NCI-H82 treated with DMSO at 0.1 percent for 48 hours (cell line): ENCODE measurements at regions not wholly inside any gene's neighbourhood (a gene's known extent, or its start where the extent isn't known, plus 50 kb on each side); places are given as distances from the start of the nearest gene placed in this dataset.
A peak's percentile ranks its signal among the peaks of the same experiment; 100 is the strongest.

Source experiments
- DNase-seq: peaks from one replicate; lab custom pipeline; 2025; ENCODE audit not compliant: unreplicated experiment; lab: John Stamatoyannopoulos, UW

DNA sequence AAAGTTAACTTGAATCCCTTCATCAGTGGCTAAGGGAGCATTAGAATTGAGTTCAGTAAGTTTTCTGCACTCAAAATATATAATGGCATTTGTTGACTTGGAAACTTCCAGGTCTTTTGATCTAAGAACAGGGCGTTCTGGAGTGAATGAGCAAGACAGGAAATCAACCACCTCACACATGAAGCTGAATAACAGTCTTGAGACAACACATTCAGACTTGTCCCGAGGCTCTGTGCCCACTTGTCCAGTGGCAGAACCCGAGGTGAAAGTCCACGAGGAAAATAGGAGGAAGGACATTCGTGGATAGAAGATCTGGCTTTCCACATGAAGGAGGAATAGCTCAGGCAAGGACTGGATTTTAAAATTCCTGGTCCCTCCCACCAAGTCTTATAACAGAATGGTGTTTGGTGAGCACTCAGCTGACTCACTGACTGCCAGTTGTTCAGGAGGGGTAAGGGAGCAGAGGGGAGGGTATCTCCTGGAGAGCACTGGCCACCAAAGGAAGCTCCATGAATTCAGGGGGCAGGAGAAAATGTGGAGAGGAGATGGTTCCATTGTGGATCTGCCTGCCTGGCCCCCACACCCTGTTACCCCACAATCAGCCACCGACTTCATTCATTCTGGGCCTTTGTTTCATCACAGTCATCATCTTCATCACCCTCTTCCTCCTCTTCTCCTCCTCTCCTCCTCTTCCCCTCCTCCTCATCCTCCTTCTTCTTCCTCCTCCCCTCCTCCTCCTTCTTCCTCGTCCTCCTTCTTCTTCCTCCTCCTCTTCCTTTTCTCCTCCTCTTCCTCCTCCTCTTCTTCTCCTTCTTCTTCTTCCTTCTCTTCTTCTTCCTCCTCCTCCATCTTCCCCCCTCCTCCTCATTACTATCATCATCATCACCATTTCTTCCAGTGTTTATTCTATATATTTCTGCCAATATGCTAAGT lies 620.1 kb downstream of the MED13L start:
- DNase-seq, result no peak

DNA sequence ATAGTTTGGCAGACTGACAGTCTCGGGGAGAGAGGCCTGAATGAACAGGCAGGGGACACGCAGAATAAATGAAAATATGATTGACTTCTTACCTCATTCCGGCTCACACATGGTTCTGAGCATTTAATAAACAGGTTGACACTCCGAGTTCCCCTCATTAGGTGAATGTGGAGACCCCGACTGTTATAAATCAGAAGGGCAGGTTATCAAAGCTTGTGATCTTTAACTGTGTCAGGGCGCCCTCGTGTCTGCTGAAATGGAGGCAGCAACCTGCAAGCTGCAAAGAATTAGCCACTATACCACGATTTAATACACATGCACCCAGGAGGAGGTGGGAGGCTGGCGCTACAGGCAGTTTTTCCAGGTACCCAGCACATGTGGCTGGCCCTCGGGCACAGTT lies 627.5 kb downstream of the MED13L start:
- no peak for DNase-seq

DNA sequence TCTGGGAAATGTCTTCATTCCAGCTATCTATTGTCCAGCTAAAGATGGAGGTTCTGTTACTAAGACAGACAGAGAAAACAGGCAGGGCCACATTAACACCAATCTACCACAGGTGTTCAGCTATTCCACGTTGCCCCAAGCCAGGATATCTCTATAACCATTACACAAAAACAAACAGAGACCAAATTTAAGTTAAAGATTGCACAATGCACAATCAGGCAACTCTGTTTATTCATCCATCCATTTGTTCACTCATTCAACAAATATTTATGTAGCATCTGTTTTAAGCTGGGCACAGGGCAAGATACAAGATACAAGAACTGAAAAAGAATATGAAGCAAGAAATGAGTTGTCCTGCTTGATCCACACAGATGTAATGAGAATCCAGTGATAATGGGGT lies 629.0 kb downstream of the MED13L start:
- no peak for DNase-seq

GRCh38 chr12:115646210-115646609 lies 631.3 kb downstream of the MED13L start:
- DNase-seq, result no peak

GRCh38 chr12:115640929-115641328 lies 636.6 kb downstream of the MED13L start:
- DNase-seq, result no peak

DNA sequence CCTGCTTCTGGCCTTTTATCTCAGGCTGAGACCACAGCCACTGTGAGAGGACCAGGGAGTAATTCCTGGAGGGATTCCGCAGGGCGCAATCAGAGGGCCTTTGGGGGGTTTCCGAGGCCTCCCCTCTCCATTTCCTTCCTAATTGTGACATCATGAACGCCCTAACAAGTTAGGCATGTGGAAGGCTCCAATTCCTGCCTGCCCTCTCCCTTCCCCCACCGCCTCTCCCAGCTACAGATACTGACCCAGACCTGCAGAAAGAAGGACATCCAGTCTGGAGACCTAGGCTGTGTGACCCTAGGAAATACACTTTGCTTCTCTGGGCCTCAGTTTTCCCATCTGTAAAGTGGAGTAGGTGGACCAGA lies 637.9 kb downstream of the MED13L start:
- DNase-seq, result no peak

DNA sequence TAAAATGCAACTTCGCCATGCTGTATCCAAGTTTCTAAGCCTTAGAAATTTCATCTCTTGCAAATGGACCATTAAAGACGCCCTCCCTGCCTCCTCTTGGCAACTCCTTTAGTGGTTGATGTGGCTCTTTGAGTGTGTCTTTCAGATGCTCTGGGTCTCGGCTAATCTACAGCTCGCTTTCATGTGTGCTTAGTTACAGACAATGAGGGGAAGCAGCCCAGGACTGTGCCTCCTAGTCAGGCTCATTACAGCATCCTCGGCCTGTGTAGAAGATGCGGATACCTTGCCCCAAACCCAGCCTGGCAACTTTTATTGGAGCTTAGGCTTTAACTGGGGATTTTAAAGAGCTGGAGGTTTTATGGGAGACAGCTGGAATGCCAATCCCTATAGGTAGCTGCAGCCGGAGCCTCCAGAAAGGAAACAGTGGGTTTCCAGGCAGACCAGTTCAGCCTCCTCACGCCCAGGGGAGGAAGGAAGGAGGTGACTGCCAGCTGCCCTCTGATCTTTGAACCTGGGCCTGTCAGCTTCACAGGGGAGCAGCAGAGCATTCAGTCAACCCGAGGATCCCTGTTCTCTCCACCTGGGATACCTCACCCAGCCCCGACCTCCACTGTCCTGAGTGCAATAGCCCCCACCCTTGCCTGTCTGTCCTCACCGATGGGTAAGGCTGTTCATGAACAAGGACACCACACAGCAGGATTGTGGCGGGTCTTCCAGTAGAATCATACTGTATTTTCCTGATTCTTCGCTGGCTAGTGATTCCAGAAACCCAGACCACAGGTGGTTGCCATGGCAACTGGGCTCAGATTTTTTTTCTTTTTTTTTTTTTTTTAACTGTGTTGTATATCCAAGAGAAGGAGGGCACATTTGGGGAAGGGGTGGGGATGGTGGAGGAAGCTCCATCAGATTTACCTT lies 638.5 kb downstream of the MED13L start:
- DNase-seq, result no peak

DNA sequence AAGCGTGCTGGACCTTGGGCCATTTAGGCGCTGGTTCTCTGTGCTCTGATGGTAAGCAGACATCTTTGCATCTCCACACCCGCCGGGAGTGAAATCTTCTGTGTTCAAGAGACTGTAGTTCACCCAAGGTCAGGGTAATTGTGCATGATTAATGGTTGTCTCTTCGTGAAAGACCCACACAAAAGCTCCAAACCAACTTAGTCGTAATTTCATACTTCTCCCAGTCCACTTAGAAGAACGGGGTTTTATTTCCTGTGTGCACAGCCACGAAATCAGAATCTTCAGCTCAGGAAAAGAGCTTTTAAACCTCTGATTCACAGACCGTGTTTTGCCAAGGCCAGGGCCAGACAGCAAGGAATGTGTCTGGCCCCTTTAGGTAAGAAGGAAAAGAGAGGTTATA lies 640.9 kb downstream of the MED13L start:
- DNase-seq, result no peak

- DNase-seq, result no peak
Observed at GRCh38 chr12:115632308-115632707, 645.2 kb downstream of the MED13L start.

GRCh38 chr12:115630136-115630535 lies 647.4 kb downstream of the MED13L start:
- no peak for DNase-seq

GRCh38 chr12:115626210-115626609 lies 651.3 kb downstream of the MED13L start:
- no peak for DNase-seq

GRCh38 chr12:115623764-115624334 lies 653.6 kb downstream of the MED13L start:
- peak; percentile 35 for DNase-seq

GRCh38 chr12:115623275-115623674 lies 654.2 kb downstream of the MED13L start:
- DNase-seq, result no peak

- no peak for DNase-seq
Observed at GRCh38 chr12:115620816-115621215, 656.7 kb downstream of the MED13L start.

DNA sequence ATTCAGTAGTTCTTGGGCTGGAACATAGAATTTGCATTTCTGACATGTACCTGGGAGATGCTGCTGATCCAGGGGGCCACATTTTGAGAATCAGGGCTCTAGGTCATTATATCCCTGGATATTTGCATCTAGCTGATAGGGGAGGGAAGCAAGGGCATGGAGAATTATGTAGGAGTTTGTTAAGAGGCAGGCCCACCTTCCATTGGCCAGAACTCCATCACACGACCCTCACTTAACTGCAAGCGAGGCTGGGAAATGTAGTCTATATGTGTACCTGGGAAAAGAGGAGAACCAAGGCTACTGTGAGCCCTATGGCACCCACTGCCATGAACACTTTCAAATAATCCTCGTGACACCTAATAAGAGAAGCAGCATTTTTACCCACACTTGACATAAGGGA lies 657.6 kb downstream of the MED13L start:
- no peak for DNase-seq

DNA sequence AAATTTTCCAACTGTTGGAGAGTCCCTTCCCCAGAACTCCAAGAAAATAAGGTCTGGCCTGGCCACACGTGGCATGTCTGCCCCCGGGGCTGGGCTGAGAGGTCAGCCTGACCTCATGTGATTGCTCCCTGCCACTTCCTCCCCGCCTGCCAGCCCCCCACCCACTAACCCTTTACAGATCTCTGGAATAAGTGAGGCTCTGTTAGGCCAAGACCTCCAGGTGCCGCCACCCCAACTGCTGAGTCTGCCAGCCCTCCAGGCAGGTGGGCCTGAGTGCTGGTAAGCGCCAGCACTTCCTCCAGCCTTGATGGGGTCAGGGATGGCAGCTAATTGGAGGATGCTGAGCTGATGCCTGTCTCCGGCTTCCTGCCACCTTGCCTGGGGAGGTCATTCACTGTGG lies 658.4 kb downstream of the MED13L start:
- no peak for DNase-seq

DNA sequence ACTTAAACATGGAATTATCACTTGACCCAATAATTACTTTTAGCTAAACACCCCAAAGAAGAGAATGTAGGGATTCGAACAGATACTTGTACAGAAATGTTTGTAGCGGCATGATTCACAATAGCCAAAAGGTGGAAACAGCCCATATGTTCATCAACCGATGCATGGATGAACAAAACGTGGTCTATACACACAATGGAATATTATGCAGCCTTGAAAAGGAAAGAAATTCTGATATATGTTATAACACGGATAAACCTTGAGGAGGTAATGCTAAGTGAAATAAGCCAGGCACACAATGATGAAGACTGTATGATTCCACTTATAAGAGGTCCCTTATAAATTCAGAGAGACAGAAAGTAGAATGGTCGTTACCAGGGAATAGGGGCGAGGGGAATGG lies 659.4 kb downstream of the MED13L start:
- no peak for DNase-seq

GRCh38 chr12:115617391-115617790 lies 660.1 kb downstream of the MED13L start:
- DNase-seq, result no peak

DNA sequence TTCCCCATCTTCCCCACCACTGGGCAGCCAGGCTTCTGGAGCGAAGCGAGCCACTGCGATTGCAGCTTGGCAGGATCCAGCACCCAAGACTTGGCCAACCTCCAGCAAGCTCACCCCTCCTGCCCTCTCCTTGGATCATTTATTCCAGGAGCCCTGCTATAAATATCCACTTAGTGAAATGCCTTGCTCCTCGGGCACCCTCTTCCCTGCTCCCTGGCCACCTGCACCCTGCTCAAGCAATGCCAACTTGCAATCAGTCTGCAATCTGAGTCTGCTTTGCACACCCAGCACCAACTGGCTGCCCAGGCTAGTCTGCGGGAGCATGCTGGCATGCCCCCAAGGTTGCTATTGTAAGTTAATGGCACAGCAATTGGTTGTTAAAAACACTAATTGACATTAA lies 666.0 kb downstream of the MED13L start:
- DNase-seq, result no peak

GRCh38 chr12:115609347-115609746 lies 668.1 kb downstream of the MED13L start:
- no peak for DNase-seq

DNA sequence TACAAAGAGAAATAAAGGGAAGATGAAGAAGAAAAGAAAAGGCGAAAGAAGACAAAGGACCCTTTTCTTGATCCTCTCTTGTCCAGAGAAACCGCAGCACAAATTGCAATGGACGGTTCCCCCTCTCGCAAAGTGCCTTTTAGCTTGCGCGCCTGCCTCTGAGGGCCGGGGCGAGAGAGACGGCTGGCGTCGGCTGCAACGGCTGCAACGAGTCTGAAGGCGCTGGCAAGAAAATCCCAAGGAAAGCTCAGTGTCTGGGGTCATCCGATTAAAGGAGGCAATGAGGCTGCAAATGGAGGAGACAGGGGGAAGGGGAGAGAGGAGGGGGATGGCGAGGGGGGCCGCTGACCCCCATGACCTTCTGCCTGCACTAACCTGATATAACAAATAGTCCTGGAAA lies 671.5 kb downstream of the MED13L start:
- peak; percentile 78 for DNase-seq
